ENCODE measurements at regions not wholly inside any gene's neighbourhood (a gene's known extent, or its start where the extent isn't known, plus 50 kb on each side); places are given as distances from the start of the nearest gene placed in this dataset.

GRCh38 chr1:232512712-232513111, 117.2 kb downstream of the SIPA1L2 start:
- no peak overlapping the region for H3K4me3 ChIP-seq (ENCODE audit: low read depth in 2 of 2, low read length in 2 of 2)
- no peak overlapping the region for H3K27ac ChIP-seq (ENCODE audit: low read length)
- intact Hi-C loops (cut with micrococcal nuclease; ENCODE audit: unreplicated experiment) (no loop called here), in situ Hi-C loops (cut with HindIII; ENCODE audit: low pct_unique_long_range_greater_than_20kb, low sequenced_read_pairs) (no loop called here)
- no peaks in the 10 kb centered on the region for H3K9me3 ChIP-seq (ENCODE audit: control insufficient read depth, insufficient read depth, low read depth, low read length)
- POLR2A ChIA-PET: no interaction called here
- H3K27me3 ChIP-seq (ENCODE audit: control insufficient read depth, insufficient read depth, low read length): no peaks in the 10 kb centered on the region
- TF ChIP-seq REST (IDR thresholded peaks at IDR 0.05; ENCODE audit: insufficient read depth in 1 of 2, low read depth in 2 of 2, low read length in 1 of 2): no peak
- no peak for TF ChIP-seq CTCF (IDR thresholded peaks at IDR 0.05)
- TF ChIP-seq SIN3A (IDR thresholded peaks at IDR 0.05; ENCODE audit: borderline replicate concordance, insufficient read depth, low read depth, low read length): no peak
- TF ChIP-seq POLR2AphosphoS5 (IDR thresholded peaks at IDR 0.05; ENCODE audit: low read depth, low read length): no peak
- TF ChIP-seq TCF7L2 (IDR thresholded peaks at IDR 0.05; ENCODE audit: low read depth, low read length): no peak
- no TSS peak for BruUV-seq (replicated peaks)
- no peak for DNase-seq (ENCODE audit: low read depth, low spot score)
- ATAC-seq: no peak
- no peaks in the 10 kb centered on the region for H3K36me3 ChIP-seq (ENCODE audit: control insufficient read depth, insufficient read depth, low read length)
- CTCF ChIA-PET: no interaction called here
- H3K4me1 ChIP-seq (ENCODE audit: control insufficient read depth, insufficient read depth, low read length): no peaks in the 10 kb centered on the region

GRCh38 chr1:232511172-232511571, 118.8 kb downstream of the SIPA1L2 start:
- Histone ChIP-seq H3K27me3 (ENCODE audit: control insufficient read depth, insufficient read depth, low read length) (no peaks in the 10 kb centered on the region), H3K9me3 (ENCODE audit: control insufficient read depth, insufficient read depth, low read depth, low read length) (no peaks in the 10 kb centered on the region), H3K36me3 (ENCODE audit: control insufficient read depth, insufficient read depth, low read length) (no peaks in the 10 kb centered on the region), H3K4me3 (ENCODE audit: low read depth in 2 of 2, low read length in 2 of 2) (no peak overlapping the region), H3K4me1 (ENCODE audit: control insufficient read depth, insufficient read depth, low read length) (no peaks in the 10 kb centered on the region), H3K27ac (ENCODE audit: low read length) (no peak overlapping the region)
- ChIA-PET POLR2A (no interaction called here), CTCF (no interaction called here)
- BruUV-seq (replicated peaks): no TSS peak
- in situ Hi-C loops (cut with HindIII; ENCODE audit: low pct_unique_long_range_greater_than_20kb, low sequenced_read_pairs) (no loop called here), intact Hi-C loops (cut with micrococcal nuclease; ENCODE audit: unreplicated experiment) (no loop called here)
- TF ChIP-seq CTCF (IDR thresholded peaks at IDR 0.05) (no peak), SIN3A (IDR thresholded peaks at IDR 0.05; ENCODE audit: borderline replicate concordance, insufficient read depth, low read depth, low read length) (no peak), TCF7L2 (IDR thresholded peaks at IDR 0.05; ENCODE audit: low read depth, low read length) (no peak), POLR2AphosphoS5 (IDR thresholded peaks at IDR 0.05; ENCODE audit: low read depth, low read length) (no peak), REST (IDR thresholded peaks at IDR 0.05; ENCODE audit: insufficient read depth in 1 of 2, low read depth in 2 of 2, low read length in 1 of 2) (no peak)
- no peak for ATAC-seq
- peak; percentile 62 for DNase-seq (ENCODE audit: low read depth, low spot score)
